Activated naive CD8-positive, alpha-beta T cell treated with anti-CD3 and anti-CD28 coated beads for 36 hours (primary cell): ENCODE measurements at regions not wholly inside any gene's neighbourhood (a gene's known extent, or its start where the extent isn't known, plus 50 kb on each side); places are given as distances from the start of the nearest gene placed in this dataset.
"Not testable (repeated sequence)": the region's sequence is repeated elsewhere in the genome, so short reads cannot be mapped to it uniquely, and the experiment has no call there.

Experiments
- DNase-seq: peaks from one replicate; pipeline ENCODE4 v3.0.0; 2021
- H3K27ac Mint-ChIP-seq: one replicate; pipeline ENCODE4 v1.8.0; 2022; ENCODE audit warnings: mild to moderate bottlenecking, moderate library complexity, mixed read lengths
- H3K27me3 Mint-ChIP-seq: one replicate; pipeline ENCODE4 v1.8.0; 2022; ENCODE audit warnings: mild to moderate bottlenecking, mixed read lengths
- H3K36me3 Mint-ChIP-seq: one replicate; pipeline ENCODE4 v1.8.0; 2021; ENCODE audit warnings: mild to moderate bottlenecking, mixed read lengths
- H3K4me1 Mint-ChIP-seq: one replicate; pipeline ENCODE4 v1.8.0; 2021; ENCODE audit warnings: mixed read lengths
- H3K4me3 Mint-ChIP-seq: one replicate; pipeline ENCODE4 v1.8.0; 2022; ENCODE audit warnings: mild to moderate bottlenecking, moderate library complexity, mixed read lengths
- H3K9me3 Mint-ChIP-seq: one replicate; pipeline ENCODE4 v1.8.0; 2022; ENCODE audit warnings: mixed read lengths

DNA sequence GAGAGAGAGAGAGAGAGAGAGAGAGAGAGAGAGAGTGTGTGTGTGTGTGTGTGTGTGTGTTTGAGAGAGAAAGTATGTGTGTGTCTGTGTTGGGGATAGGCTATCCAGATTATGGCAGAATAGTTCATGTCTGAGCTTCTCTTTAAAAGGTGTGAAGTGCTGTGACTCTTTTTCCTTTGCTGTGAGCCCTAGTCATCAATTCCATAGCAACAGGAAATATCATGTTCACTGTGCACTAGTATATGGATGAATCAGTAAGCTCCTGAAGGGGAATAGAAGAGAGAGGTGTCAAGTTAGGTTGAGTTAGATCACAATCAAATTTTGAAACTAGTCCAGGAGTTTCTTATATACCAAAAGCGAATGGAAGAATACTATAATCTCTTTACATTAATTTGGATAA lies 318.7 kb downstream of the RFPL4B start:
- Mint-ChIP-seq H3K27me3 (no peaks in the 10 kb centered on the region), H3K27ac (no peak overlapping the region), H3K36me3 (no peaks in the 10 kb centered on the region), H3K4me3 (no peak overlapping the region), H3K4me1 (no peaks in the 10 kb centered on the region), H3K9me3 (no peaks in the 10 kb centered on the region)
- no peak for DNase-seq

GRCh38 chr6:112667427-112667826 lies 320.3 kb downstream of the RFPL4B start:
- no peaks in the 10 kb centered on the region for H3K4me1 Mint-ChIP-seq
- no peaks in the 10 kb centered on the region for H3K9me3 Mint-ChIP-seq
- H3K27ac Mint-ChIP-seq: no peak overlapping the region
- no peak for DNase-seq
- no peaks in the 10 kb centered on the region for H3K36me3 Mint-ChIP-seq
- no peaks in the 10 kb centered on the region for H3K27me3 Mint-ChIP-seq
- no peak overlapping the region for H3K4me3 Mint-ChIP-seq

DNA sequence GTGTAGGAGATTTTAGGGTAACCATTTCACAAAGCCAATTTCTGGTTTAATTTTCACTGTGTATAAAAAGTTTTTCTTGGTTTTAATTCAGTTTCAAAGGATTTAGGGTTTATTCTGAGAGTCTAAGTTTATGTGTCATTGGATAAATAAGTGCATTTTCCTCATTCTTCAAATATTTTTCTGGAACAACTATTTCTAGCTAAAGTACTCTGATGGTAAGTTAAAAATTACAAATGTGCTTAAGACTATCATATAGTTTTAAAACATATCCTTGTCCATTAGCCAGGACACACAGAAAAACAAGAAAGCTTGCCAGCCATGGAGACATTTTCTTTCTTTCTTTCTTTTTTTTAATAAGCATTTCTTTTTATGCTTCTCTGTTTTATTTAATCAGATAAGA lies 333.0 kb downstream of the RFPL4B start:
- Mint-ChIP-seq H3K4me1 (no peaks in the 10 kb centered on the region), H3K4me3 (no peak overlapping the region), H3K27ac (no peak overlapping the region), H3K36me3 (no peaks in the 10 kb centered on the region), H3K27me3 (no peaks in the 10 kb centered on the region), H3K9me3 (no peaks in the 10 kb centered on the region)
- DNase-seq: no peak

- no peak overlapping the region for H3K27ac Mint-ChIP-seq
- H3K27me3 Mint-ChIP-seq: no peaks in the 10 kb centered on the region
These were observed 334.9 kb downstream of the RFPL4B start for GRCh38 chr6:112682071-112682470.

GRCh38 chr6:112683106-112683505 lies 336.0 kb downstream of the RFPL4B start:
- Mint-ChIP-seq H3K9me3 (no peaks in the 10 kb centered on the region), H3K4me3 (no peak overlapping the region), H3K36me3 (no peaks in the 10 kb centered on the region), H3K4me1 (no peaks in the 10 kb centered on the region), H3K27me3 (no peaks in the 10 kb centered on the region), H3K27ac (no peak overlapping the region)
- DNase-seq: no peak

More at GRCh38 chr6:112682071-112682470, 334.9 kb downstream of the RFPL4B start:
- Mint-ChIP-seq H3K36me3 (no peaks in the 10 kb centered on the region), H3K9me3 (no peaks in the 10 kb centered on the region), H3K4me3 (no peak overlapping the region), H3K4me1 (no peaks in the 10 kb centered on the region)
- no peak for DNase-seq

DNA sequence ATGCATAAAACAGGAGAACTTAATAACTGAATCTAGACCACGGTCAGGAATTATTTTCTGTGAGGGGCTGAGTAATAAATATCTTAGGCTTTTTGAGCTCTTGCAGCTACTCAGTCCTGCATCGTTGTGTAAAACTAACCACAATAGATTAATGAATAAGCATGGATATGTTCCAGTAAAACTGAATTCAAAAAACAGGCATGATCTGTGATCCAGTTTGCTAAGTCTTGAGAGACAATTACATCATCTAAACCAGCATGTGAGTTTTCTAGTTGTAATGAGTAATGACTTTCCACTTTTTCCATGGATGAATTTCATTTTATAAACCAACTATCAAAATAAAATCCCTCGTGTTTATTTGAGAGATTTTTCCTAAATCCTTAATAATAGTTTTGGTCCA lies 336.8 kb downstream of the RFPL4B start:
- no peaks in the 10 kb centered on the region for H3K9me3 Mint-ChIP-seq
- DNase-seq: no peak
- no peaks in the 10 kb centered on the region for H3K4me1 Mint-ChIP-seq
- H3K27ac Mint-ChIP-seq: no peak overlapping the region
- peaks cover 5% of the 10 kb centered on the region for H3K27me3 Mint-ChIP-seq
- H3K36me3 Mint-ChIP-seq: no peaks in the 10 kb centered on the region
- H3K4me3 Mint-ChIP-seq: no peak overlapping the region

DNA sequence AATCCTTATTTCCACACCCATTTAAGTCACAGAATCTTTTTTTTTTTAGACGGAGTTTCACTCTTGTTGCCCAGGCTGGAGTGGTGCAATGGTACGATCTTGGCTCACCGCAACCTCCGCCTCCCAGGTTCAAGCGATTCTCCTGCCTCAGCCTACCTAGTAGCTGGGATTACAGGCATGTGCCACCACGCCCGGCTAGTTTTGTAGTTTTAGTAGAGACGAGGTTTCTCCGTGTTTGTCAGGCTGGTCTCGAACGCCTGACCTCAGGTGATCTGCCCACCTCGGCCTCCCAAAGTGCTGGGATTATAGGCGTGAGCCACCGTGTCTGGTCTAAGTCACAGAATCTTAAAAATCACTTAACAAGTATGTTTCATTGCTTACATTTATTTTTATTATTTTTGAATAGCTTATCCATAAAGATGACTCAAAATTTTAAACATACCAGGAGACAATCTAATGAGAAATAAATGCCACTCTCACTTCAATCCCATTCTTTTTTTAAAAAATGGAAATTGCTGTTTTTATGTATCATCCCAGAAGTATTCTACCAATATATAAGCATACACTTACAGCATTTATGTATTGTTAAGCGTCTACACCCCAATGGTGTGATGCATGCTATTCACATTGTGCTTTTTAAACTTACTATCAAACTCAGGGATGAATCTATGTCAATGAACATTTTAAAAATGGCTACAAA lies 338.5 kb downstream of the RFPL4B start:
- H3K36me3 Mint-ChIP-seq, H3K9me3 Mint-ChIP-seq, DNase-seq, H3K27me3 Mint-ChIP-seq, H3K4me1 Mint-ChIP-seq, H3K4me3 Mint-ChIP-seq, H3K27ac Mint-ChIP-seq: not testable (repeated sequence)

DNA sequence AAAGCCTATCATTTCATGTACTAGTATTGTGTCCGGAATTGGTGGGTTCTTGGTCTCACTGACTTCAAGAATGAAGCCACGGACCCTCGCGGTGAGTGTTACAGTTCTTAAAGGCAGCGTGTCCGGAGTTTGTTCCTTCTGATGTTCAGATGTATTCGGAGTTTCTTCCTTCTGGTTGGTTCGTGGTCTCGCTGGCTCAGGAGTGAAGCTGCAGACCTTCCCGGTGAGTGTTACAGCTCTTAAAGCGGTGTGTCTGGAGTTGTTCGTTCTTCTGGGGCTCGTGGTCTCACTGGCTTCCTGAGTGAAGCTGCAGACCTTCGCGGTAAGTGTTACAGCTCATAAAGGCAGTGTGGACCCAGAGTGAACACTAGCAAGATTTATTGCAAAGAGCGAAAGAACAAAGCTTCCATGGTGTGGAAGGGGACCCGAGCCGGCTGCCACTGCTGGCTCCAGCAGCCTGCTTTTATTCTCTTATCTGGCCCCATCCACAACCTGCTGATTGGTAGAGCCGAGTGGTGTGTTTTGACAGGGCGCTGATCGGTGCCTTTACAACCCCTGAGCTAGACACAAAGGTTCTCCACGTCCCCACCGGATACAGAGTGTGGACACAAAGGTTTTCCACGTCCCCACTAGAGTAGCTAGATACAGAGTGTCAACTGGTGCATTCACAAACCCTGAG lies 341.5 kb downstream of the RFPL4B start:
- H3K9me3 Mint-ChIP-seq, H3K27ac Mint-ChIP-seq, H3K4me1 Mint-ChIP-seq, H3K36me3 Mint-ChIP-seq, H3K27me3 Mint-ChIP-seq, H3K4me3 Mint-ChIP-seq, DNase-seq: not testable (repeated sequence)

GRCh38 chr6:112689183-112689858 lies 342.2 kb downstream of the RFPL4B start:
- H3K36me3 Mint-ChIP-seq, H3K9me3 Mint-ChIP-seq, H3K27me3 Mint-ChIP-seq, H3K4me3 Mint-ChIP-seq, H3K4me1 Mint-ChIP-seq, DNase-seq, H3K27ac Mint-ChIP-seq: not testable (repeated sequence)

DNA sequence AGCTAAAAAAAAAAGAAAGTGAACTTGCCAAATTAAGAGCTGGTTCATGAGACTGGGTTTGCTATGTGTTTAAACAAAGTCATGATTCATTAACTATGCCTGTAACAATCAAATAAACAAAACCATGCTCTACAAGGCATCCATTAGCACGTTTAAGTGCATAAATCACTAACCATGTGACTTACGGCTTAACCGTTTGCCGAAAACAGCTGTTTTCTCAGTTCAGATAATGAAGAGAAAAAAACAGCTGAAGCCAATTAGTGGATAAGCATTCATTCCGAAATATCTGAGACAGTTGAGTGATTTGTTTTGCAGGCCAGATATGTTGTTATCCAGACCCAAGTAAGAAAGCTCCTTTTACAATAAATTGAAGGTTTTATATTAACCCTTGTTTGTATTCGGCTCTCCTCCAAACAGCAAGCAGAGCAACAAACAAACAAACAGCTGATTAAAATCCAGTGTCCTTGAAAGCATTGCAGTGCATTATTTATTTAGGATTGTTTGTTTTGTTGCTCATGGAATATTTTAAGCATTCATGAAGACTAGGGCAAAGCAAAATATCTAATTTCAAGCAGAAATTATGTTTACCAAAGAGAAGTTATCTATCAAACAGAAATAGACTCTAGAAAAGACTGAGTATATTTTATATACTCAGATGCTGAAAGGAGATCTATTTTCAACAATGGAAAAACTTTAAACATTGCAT lies 343.5 kb downstream of the RFPL4B start:
- Mint-ChIP-seq H3K4me1 (no peaks in the 10 kb centered on the region), H3K9me3 (no peaks in the 10 kb centered on the region), H3K27ac (no peak overlapping the region), H3K4me3 (no peak overlapping the region), H3K27me3 (peaks cover 5% of the 10 kb centered on the region), H3K36me3 (no peaks in the 10 kb centered on the region)
- no peak for DNase-seq

DNA sequence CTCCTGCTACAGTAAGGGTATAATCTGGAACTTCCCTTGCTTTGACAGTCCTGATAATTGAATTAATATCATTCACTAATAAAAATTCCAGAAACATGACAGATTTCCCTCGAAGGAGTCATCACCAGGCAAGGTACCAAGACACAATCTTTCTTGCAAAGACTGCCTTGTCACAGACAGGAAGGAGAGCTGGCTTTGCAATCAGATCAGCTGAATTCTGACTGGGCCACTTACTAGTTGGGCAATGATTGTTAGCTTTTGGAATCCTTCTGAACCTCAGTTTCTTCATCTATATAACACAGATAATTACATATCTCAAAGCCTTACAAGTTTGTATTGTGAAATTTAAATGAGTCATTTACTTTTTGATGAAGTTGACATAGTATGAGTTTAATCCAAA lies 344.2 kb downstream of the RFPL4B start:
- DNase-seq: no peak
- H3K9me3 Mint-ChIP-seq: no peaks in the 10 kb centered on the region
- no peak overlapping the region for H3K27ac Mint-ChIP-seq
- H3K36me3 Mint-ChIP-seq: no peaks in the 10 kb centered on the region
- H3K4me3 Mint-ChIP-seq: no peak overlapping the region
- H3K27me3 Mint-ChIP-seq: peaks cover 5% of the 10 kb centered on the region
- no peaks in the 10 kb centered on the region for H3K4me1 Mint-ChIP-seq

- Mint-ChIP-seq H3K27ac (no peak overlapping the region), H3K36me3 (no peaks in the 10 kb centered on the region), H3K27me3 (no peaks in the 10 kb centered on the region), H3K9me3 (no peaks in the 10 kb centered on the region), H3K4me3 (no peak overlapping the region), H3K4me1 (no peaks in the 10 kb centered on the region)
- no peak for DNase-seq
These were observed 347.9 kb downstream of the RFPL4B start for GRCh38 chr6:112695001-112695400.

- no peak overlapping the region for H3K27ac Mint-ChIP-seq
- no peaks in the 10 kb centered on the region for H3K4me1 Mint-ChIP-seq
- no peaks in the 10 kb centered on the region for H3K9me3 Mint-ChIP-seq
- no peak overlapping the region for H3K4me3 Mint-ChIP-seq
- no peaks in the 10 kb centered on the region for H3K27me3 Mint-ChIP-seq
- H3K36me3 Mint-ChIP-seq: no peaks in the 10 kb centered on the region
- DNase-seq: no peak
These were observed 350.1 kb downstream of the RFPL4B start for GRCh38 chr6:112697265-112697664.

DNA sequence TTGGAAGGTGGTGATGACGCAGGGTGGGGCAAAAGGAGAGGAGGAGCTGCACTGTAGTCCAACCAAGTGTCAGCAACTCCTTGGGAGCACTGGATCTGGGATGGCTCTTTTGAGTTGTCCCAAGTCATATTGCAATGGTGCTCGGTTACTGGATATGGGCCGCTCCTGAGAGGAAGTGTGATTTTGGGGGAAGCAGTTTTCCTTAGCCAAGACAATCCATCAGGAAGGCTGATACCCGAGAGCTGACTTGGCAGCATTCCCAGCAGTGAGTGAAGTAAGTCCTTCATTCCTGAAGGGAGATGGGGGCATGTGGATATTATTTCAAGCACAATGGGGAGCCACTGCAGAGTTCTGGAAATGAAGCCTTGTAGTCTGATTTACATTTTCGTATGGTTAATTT lies 354.1 kb downstream of the RFPL4B start:
- no peak overlapping the region for H3K27ac Mint-ChIP-seq
- H3K4me3 Mint-ChIP-seq: no peak overlapping the region
- no peaks in the 10 kb centered on the region for H3K27me3 Mint-ChIP-seq
- H3K9me3 Mint-ChIP-seq: peaks cover 1% of the 10 kb centered on the region
- H3K36me3 Mint-ChIP-seq: no peaks in the 10 kb centered on the region
- no peak for DNase-seq
- H3K4me1 Mint-ChIP-seq: no peaks in the 10 kb centered on the region

GRCh38 chr6:112710710-112711109 lies 363.6 kb downstream of the RFPL4B start:
- Mint-ChIP-seq H3K4me3 (no peak overlapping the region), H3K4me1 (no peaks in the 10 kb centered on the region), H3K9me3 (peaks cover 3% of the 10 kb centered on the region), H3K27ac (no peak overlapping the region), H3K36me3 (no peaks in the 10 kb centered on the region), H3K27me3 (no peaks in the 10 kb centered on the region)
- DNase-seq: no peak
